ENCODE measurements at regions not wholly inside any gene's neighbourhood (a gene's known extent, or its start where the extent isn't known, plus 50 kb on each side); places are given as distances from the start of the nearest gene placed in this dataset.

GRCh38 chr12:45590646-45591045 lies 138.9 kb upstream of the ARID2 start:
- DNase-seq = no peak

DNA sequence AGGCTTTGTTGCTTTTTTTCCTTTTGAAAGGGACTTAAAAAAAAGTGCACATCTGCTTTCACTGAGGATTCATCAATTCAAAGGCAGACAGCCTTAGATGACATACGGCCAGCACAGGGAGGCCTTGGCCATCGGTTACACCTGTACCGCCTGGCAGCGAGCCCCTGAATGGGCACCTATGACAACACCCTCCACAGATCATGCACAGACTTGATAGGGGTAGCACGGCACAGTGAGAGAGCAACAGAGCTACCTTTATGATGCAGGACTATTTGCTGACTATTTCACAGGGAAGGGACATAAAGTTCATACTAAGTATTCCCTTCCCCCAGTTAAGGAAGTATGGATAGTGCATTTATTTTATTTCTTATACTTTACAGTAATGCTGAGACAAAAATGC lies 137.9 kb upstream of the ARID2 start:
- DNase-seq = no peak

DNA sequence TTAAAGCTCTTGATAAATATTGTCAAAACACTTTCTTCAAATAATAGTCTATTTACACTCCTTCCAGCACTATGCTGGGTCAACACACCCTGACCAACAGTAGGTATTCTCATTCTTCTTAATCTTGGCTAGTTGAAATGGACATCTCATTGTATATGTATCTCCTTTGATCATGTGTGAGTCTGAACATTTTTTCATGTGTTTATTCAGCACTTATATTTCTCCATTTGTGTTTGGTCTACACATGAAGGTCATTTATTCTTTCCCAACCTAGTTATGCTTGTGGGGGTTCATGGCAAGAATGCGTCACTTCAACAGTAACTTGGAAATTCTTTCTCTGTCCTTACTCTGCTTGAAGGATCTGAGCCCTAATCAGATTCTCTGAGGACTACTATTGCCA lies 133.1 kb upstream of the ARID2 start:
- no peak for DNase-seq

- no peak for DNase-seq
These were observed 131.2 kb upstream of the ARID2 start for GRCh38 chr12:45598336-45598735.

DNA sequence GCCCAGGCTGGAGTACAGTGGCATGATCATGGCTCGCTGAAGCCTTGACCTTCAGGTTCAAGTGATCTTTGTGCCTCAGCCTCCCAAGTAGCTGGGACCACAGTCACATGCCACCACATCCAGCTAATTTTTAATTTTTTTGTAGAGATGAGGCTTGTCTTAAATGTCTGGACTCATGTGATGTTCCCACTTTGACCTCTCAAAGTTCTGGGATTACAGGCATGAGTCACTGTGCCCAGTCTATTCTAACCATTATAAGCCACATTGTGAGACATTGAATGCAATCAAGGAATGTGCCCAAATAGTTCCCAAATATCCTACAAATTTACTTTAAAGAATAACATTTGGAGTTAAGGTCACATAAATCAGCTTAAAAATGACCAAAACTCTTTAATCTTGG lies 130.7 kb upstream of the ARID2 start:
- no peak for DNase-seq

DNA sequence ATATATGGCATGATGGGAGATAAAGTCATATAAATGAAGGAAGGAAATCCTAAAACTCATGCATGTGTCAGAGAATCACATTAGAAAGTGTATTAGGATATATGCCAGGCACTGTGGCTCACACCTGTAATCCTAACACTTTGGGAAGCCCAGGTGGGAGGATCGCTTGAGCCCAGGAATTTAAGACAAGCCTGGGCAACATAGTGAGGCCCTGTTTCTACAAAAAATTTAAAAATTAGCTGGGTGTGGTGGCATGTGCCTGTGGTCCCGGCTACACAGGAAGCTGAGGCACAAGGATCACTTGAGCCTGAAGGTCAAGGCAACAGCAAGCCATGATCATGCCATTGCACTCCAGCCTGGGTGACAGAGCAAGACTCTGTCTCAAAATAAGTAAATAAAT lies 130.3 kb upstream of the ARID2 start:
- no peak for DNase-seq

- DNase-seq = no peak
These were observed 128.1 kb upstream of the ARID2 start for GRCh38 chr12:45601390-45601789.

DNA sequence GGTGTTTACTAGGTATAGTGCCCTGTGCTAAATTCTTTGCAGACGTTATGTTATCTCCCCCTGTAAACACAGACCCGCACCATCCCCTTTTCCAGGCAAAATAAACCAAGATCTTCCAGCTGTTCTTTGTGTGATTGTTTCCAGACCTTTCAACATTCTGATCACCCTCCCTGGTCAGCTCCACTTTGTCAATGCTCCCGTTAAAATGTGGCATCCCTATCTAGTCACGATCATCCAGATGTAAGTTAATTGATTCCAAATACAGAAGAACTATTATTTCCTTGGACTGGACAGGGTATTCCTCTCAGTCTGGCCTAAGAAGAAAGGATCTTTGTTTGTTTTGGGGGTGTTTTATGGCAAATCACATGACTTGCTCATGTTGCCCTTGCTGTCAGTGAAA lies 127.6 kb upstream of the ARID2 start:
- no peak for DNase-seq

GRCh38 chr12:45605624-45606023 lies 123.9 kb upstream of the ARID2 start:
- no peak for DNase-seq

DNA sequence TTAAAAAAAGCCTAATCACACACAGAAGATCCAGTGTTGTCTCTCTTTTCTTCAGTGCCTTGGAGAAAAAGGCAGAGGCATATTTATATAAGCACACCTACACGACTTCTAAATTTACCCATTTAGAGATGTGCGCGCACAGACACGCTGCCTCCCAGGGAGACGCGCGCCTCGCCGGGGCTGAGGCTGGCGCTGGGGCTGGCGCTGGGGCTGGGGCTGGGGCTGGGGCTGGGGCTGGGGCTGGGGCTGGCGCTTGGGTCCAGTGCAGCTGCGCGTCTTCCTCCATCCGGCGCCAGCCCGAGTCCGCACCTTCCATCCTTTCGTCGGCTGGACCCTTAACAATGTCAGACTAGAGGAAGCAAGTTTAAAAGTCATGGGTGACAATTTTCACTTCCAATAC lies 118.4 kb upstream of the ARID2 start:
- peak; percentile 23 for DNase-seq

DNA sequence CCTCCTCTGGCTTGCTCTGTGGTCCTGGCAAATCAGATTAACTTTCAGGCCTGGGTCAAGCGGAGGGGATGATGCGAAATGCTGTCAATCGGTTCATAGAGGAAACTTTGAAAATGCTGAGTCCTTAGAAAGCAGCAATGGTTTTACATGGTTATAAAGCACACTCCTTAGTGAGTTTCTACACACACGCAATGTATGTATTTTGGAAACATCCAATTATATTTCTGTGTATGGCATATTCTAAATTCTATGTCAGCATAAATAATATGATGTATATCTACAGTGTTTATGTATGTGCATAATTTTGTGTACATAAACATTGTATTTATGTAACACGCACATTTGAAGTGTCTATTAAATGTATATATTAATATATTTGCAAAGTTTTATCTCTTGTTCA lies 118.0 kb upstream of the ARID2 start:
- DNase-seq = no peak

- DNase-seq = no peak
These were observed 117.3 kb upstream of the ARID2 start for GRCh38 chr12:45612044-45612794.

- DNase-seq = no peak
These were observed 116.2 kb upstream of the ARID2 start for GRCh38 chr12:45613296-45613695.

GRCh38 chr12:45613855-45614254 lies 115.7 kb upstream of the ARID2 start:
- DNase-seq = no peak

DNA sequence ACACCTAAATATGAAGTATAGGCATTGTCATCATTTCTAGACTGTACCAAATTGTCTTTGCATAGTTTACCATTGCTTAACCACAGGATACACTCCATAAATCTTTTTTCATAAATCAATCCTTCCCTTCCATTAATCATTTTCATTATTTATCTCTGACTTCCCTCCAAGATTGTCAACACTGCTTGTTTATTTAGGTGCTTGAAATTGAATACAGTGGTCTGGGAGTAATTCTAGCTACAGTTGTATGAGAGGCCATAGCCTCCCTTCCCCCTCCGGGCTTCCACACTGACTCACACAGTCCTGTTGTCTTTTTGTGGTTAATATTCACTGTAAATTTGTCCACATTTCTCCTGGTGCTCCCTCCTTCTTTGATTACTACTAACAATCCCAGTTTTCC lies 114.2 kb upstream of the ARID2 start:
- DNase-seq = peak; percentile 6

DNA sequence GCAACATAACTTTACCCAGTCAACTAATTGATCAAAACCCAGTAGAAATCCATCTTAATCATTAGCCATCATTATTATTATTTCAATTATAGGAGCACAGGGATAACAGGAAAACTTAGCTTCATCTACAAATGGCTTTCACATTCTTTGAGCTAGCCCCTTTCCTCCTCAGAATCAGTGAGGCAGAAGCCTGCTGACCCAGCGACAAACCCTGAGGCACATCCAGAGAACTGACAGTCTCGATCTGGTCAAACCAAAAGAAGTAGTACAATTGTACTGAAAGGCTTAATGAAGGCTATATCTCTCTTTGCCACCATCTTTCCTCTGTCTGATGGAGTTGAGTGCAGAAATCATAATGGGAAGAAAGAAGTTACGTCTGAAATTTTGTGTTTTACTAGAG lies 109.8 kb upstream of the ARID2 start:
- DNase-seq = peak; percentile 82

- DNase-seq = no peak
These were observed 107.8 kb upstream of the ARID2 start for GRCh38 chr12:45621703-45622102.

DNA sequence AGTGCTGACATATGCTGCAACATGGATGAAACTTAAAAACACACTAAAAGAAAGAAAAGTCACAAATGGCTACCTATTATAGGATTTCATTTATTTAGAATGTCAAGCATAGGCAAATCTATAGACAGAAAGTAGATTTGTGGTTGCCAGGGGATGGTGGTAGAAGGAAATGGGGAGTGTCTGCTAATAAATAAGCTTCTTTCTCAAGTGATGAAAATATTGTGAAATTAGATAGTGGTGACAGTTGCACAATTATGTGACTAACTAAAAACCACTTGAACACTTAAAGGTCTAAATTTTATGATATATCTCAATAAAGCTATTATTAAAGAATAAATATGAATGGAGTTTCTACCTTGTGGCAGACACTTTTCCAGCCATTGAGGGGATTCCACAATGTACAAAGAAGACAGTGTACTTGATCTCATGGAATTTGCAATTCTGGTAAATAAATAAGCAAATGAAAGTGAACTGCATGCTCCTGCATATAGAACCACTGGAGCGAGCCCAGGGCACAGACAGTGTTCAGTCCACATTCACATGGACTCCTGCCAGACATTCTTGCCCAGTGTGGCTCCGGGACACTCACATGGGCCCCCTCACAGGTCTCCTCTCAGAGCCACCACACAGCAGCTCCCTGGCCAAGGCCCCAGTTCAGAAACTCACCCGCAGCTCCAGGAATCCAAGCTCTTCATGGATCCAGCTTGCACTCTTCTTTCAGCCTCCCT lies 107.1 kb upstream of the ARID2 start:
- no peak for DNase-seq

DNA sequence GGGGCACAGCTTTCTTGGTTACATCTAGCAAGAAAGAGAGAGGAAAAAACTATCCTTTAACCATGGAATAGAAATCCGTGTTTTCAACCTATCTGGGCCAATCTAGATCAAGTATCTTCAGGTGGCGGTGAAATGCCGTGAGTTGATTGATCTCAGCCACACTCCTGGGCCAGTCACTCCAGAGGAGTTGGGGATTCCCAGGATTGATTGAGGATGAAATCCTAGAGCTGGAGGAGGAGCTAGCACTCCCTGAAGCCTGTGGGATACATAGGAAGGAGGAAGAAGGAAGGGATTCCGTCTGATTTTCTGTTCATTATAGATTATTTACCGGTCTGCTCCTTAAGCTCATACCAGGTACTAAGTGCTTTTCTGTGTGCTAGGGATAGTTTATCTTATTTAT lies 106.3 kb upstream of the ARID2 start:
- DNase-seq = no peak

- DNase-seq = no peak
These were observed 105.6 kb upstream of the ARID2 start for GRCh38 chr12:45623940-45624339.

- DNase-seq = no peak
These were observed 102.5 kb upstream of the ARID2 start for GRCh38 chr12:45626965-45627364.

DNA sequence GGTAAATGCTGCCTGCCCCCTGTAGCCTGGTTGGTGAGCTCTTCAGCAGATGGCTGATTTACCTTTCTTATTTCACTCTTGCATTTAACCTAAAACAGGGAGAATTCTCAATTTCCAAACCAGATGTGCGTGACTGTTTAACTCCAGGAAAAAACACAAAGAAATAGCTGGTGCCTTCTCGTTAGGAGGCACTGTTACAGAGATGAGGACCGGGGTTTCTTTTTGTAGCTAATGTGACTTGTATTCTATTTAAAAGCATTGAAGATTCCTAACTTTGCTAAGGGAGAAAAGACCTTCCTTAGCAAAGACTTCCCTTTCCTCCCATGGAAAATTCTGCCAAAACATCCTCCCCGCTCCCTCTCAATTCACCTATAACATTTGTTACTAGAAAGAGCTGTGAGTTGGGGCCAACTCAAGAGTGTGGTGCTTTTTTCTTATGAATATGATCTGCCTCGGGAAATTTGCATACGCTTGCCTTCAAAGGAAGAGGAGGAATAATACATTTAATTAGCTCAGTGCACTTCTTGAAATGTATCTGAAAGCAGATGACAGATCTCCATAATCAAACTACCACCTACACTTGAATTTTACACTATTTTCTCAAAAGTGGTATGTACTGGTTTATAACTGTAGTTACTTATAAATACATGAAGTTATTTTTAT lies 102.0 kb upstream of the ARID2 start:
- no peak for DNase-seq

- no peak for DNase-seq
These were observed 100.2 kb upstream of the ARID2 start for GRCh38 chr12:45629292-45629691.

- no peak for DNase-seq
These were observed 95.8 kb upstream of the ARID2 start for GRCh38 chr12:45633733-45634132.
